Naive thymus-derived CD4-positive, alpha-beta T cell (primary cell): ENCODE measurements at regions not wholly inside any gene's neighbourhood (a gene's known extent, or its start where the extent isn't known, plus 50 kb on each side); places are given as distances from the start of the nearest gene placed in this dataset.

ENCODE experiments used
- ATAC-seq: fragments of 150-1000 bp; cut with Tn5 transposase; 2 replicates; pipeline ENCODE4 v1.10.0; 2021; ENCODE audit warnings: mild to moderate bottlenecking, moderate library complexity
- CTCF ChIA-PET: fragments of 350-600 bp; sonication (Branson Sonifier 250); formaldehyde crosslinking; loops from one replicate; lab custom pipeline; 2021; ENCODE audit warnings: antibody characterized with exemption; lab: Charles Lee
- POLR2A ChIA-PET: fragments of 350-600 bp; sonication (Branson Sonifier 250); formaldehyde crosslinking; loops from one replicate; lab custom pipeline; 2021; ENCODE audit warnings: antibody characterized with exemption, inconsistent platforms; lab: Charles Lee
- DNase-seq, 9 donors: peaks; one replicate each; pipeline versions ENCODE4 v3.0.0 to v3.0.0-alpha.2; 2020 to 2022; ENCODE audit warnings: mixed read lengths in 1 of 9
- H3K27ac ChIP-seq: one replicate; pipeline ENCODE4 v1.7.0; 2013; ENCODE audit warnings: mild to moderate bottlenecking, low read depth, low read length, moderate library complexity
- H3K27me3 ChIP-seq, 2 donors: one replicate each; pipeline ENCODE4 v1.7.0; 2013; ENCODE audit warnings: low read length in 2 of 2, mild to moderate bottlenecking in 2 of 2, moderate library complexity in 2 of 2; ENCODE audit not compliant: control insufficient read depth in 2 of 2, insufficient read depth in 2 of 2
- H3K36me3 ChIP-seq, 3 experiments: 1 replicate in 2 of 3; 2 replicates in 1 of 3; pipeline ENCODE4 v1.7.0; 2013; ENCODE audit warnings: low read length in 3 of 3, mild to moderate bottlenecking in 3 of 3, moderate library complexity in 1 of 3; ENCODE audit not compliant: insufficient read depth in 3 of 3, control insufficient read depth in 2 of 3
- H3K4me1 ChIP-seq, 2 donors: one replicate each; pipeline ENCODE4 v1.7.0; 2013; ENCODE audit warnings: low read length in 2 of 2, mild to moderate bottlenecking in 2 of 2, moderate library complexity in 1 of 2; ENCODE audit not compliant: control insufficient read depth in 2 of 2, insufficient read depth in 2 of 2
- H3K4me3 ChIP-seq: 2 replicates; pipeline ENCODE4 v1.7.0; 2013; ENCODE audit warnings: mild to moderate bottlenecking, low read length
- H3K9me3 ChIP-seq, 3 experiments: 1 replicate in 2 of 3; 2 replicates in 1 of 3; pipeline ENCODE4 v1.7.0; 2013; ENCODE audit warnings: low read length in 3 of 3; ENCODE audit not compliant: control insufficient read depth in 2 of 3
- H3K27ac Mint-ChIP-seq, 9 donors: one replicate each; pipeline ENCODE4 v1.8.0; 2020 to 2022; ENCODE audit warnings: mixed read lengths in 9 of 9, mild to moderate bottlenecking in 8 of 9, moderate library complexity in 5 of 9, inconsistent platforms in 2 of 9
- H3K27me3 Mint-ChIP-seq, 5 donors: one replicate each; pipeline ENCODE4 v1.8.0; 2021 to 2022; ENCODE audit warnings: mixed read lengths in 5 of 5, mild to moderate bottlenecking in 1 of 5
- H3K36me3 Mint-ChIP-seq, 5 donors: one replicate each; pipeline ENCODE4 v1.8.0; 2020 to 2022; ENCODE audit warnings: mixed read lengths in 5 of 5, mild to moderate bottlenecking in 3 of 5, inconsistent platforms in 1 of 5
- H3K4me1 Mint-ChIP-seq, 7 donors: one replicate each; pipeline ENCODE4 v1.8.0; 2020 to 2022; ENCODE audit warnings: mixed read lengths in 7 of 7, mild to moderate bottlenecking in 3 of 7, inconsistent platforms in 1 of 7
- H3K4me3 Mint-ChIP-seq, 10 donors: one replicate each; pipeline ENCODE4 v1.8.0; 2020 to 2022; ENCODE audit warnings: mild to moderate bottlenecking in 10 of 10, mixed read lengths in 10 of 10, moderate library complexity in 6 of 10, inconsistent platforms in 2 of 10
- H3K9me3 Mint-ChIP-seq, 11 donors: one replicate each; pipeline ENCODE4 v1.8.0; 2020 to 2022; ENCODE audit warnings: mixed read lengths in 11 of 11, mild to moderate bottlenecking in 4 of 11, inconsistent platforms in 1 of 11, moderate library complexity in 1 of 11
- intact Hi-C, 2 donors: fragments of 100-400 bp; cut with micrococcal nuclease; formaldehyde crosslinking; loops; one replicate each; pipeline ENCODE4 v1.15.1; 2023

- no peaks in the 10 kb centered on the region for H3K36me3 Mint-ChIP-seq
- intact Hi-C loops, result no loop called here
- Histone ChIP-seq H3K27me3 (no peaks in the 10 kb centered on the region), H3K9me3 (no peaks in the 10 kb centered on the region), H3K4me3 (no peak overlapping the region), H3K4me1 (no peaks in the 10 kb centered on the region), H3K36me3 (no peaks in the 10 kb centered on the region), H3K27ac (no peak overlapping the region)
- no peak for ATAC-seq
- ChIA-PET POLR2A (no interaction called here), CTCF (no interaction called here)
- no peaks in the 10 kb centered on the region for H3K4me1 Mint-ChIP-seq
- no peak overlapping the region for H3K4me3 Mint-ChIP-seq
- H3K9me3 Mint-ChIP-seq, result peaks cover 0 to 4% (median 0%) of the 10 kb centered on the region in 11 donors
- no peak for DNase-seq
- H3K27me3 Mint-ChIP-seq, result no peaks in the 10 kb centered on the region
- no peak overlapping the region for H3K27ac Mint-ChIP-seq
Observed at GRCh38 chr4:125801373-125801772, 486.6 kb downstream of the FAT4 start.

- no peaks in the 10 kb centered on the region for H3K27me3 Mint-ChIP-seq
Observed at GRCh38 chr4:125801924-125802323, 487.2 kb downstream of the FAT4 start.

GRCh38 chr4:125808022-125808421 is 493.3 kb downstream of the FAT4 start:
- Mint-ChIP-seq H3K36me3 (no peaks in the 10 kb centered on the region), H3K9me3 (peaks cover 0 to 5% (median 2%) of the 10 kb centered on the region in 11 donors), H3K4me1 (no peaks in the 10 kb centered on the region), H3K27ac (no peak overlapping the region), H3K27me3 (no peaks in the 10 kb centered on the region), H3K4me3 (no peak overlapping the region)
- intact Hi-C loops, result no loop called here
- H3K9me3 ChIP-seq, result no peaks in the 10 kb centered on the region
- no peaks in the 10 kb centered on the region for H3K4me1 ChIP-seq
- no peaks in the 10 kb centered on the region for H3K36me3 ChIP-seq
- DNase-seq (no peak), ATAC-seq (no peak)
- ChIA-PET POLR2A (no interaction called here), CTCF (no interaction called here)
- no peaks in the 10 kb centered on the region for H3K27me3 ChIP-seq
- H3K4me3 ChIP-seq, result no peak overlapping the region
- no peak overlapping the region for H3K27ac ChIP-seq

More at GRCh38 chr4:125801924-125802323, 487.2 kb downstream of the FAT4 start:
- no peaks in the 10 kb centered on the region for H3K4me1 Mint-ChIP-seq
- intact Hi-C loops, result no loop called here
- H3K27ac ChIP-seq, result no peak overlapping the region
- ATAC-seq, result no peak
- POLR2A ChIA-PET, result interaction anchor here (0.7 kb wide), 1 partner anchor 51 kb away, joined by 4 read pairs; no protein-coding TSS in a partner anchor
- no peak for DNase-seq
- no peaks in the 10 kb centered on the region for H3K4me1 ChIP-seq
- H3K36me3 ChIP-seq, result no peaks in the 10 kb centered on the region
- no peaks in the 10 kb centered on the region for H3K36me3 Mint-ChIP-seq
- no peaks in the 10 kb centered on the region for H3K27me3 ChIP-seq
- H3K9me3 Mint-ChIP-seq, result peaks cover 0 to 2% (median 0%) of the 10 kb centered on the region in 11 donors
- H3K9me3 ChIP-seq, result no peaks in the 10 kb centered on the region
- no peak overlapping the region for H3K4me3 ChIP-seq
- CTCF ChIA-PET, result no interaction called here
- H3K4me3 Mint-ChIP-seq, result no peak overlapping the region
- H3K27ac Mint-ChIP-seq, result no peak overlapping the region

- no peak overlapping the region for H3K27ac Mint-ChIP-seq
- no peak overlapping the region for H3K4me3 ChIP-seq
- intact Hi-C loops, result no loop called here
- H3K27me3 ChIP-seq, result no peaks in the 10 kb centered on the region
- H3K4me1 ChIP-seq, result no peaks in the 10 kb centered on the region
- no peak overlapping the region for H3K27ac ChIP-seq
- H3K9me3 ChIP-seq, result no peaks in the 10 kb centered on the region
- DNase-seq (no peak), ATAC-seq (no peak)
- H3K36me3 ChIP-seq, result no peaks in the 10 kb centered on the region
- POLR2A ChIA-PET, result no interaction called here
- H3K36me3 Mint-ChIP-seq, result no peaks in the 10 kb centered on the region
- peaks cover 0 to 10% (median 4%) of the 10 kb centered on the region in 11 donors for H3K9me3 Mint-ChIP-seq
- no peaks in the 10 kb centered on the region for H3K4me1 Mint-ChIP-seq
- H3K4me3 Mint-ChIP-seq, result no peak overlapping the region
- no peaks in the 10 kb centered on the region for H3K27me3 Mint-ChIP-seq
- CTCF ChIA-PET, result no interaction called here
Observed at GRCh38 chr4:125808570-125808969, 493.8 kb downstream of the FAT4 start.

- H3K27me3 ChIP-seq, result no peaks in the 10 kb centered on the region
- Mint-ChIP-seq H3K27me3 (no peaks in the 10 kb centered on the region), H3K4me3 (no peak overlapping the region), H3K9me3 (peaks cover 0 to 24% (median 4%) of the 10 kb centered on the region in 11 donors), H3K36me3 (no peaks in the 10 kb centered on the region), H3K27ac (no peak overlapping the region), H3K4me1 (no peaks in the 10 kb centered on the region)
- no peaks in the 10 kb centered on the region for H3K9me3 ChIP-seq
- no peak overlapping the region for H3K27ac ChIP-seq
- no peaks in the 10 kb centered on the region for H3K4me1 ChIP-seq
- H3K4me3 ChIP-seq, result no peak overlapping the region
- ATAC-seq (no peak), DNase-seq (no peak)
- CTCF ChIA-PET, result no interaction called here
- no peaks in the 10 kb centered on the region for H3K36me3 ChIP-seq
- POLR2A ChIA-PET, result no interaction called here
- intact Hi-C loops, result no loop called here
Observed at GRCh38 chr4:125811892-125812291, 497.1 kb downstream of the FAT4 start.

- no peaks in the 10 kb centered on the region for H3K4me1 ChIP-seq
- DNase-seq (no peak), ATAC-seq (no peak)
- no peaks in the 10 kb centered on the region for H3K27me3 ChIP-seq
- Mint-ChIP-seq H3K4me3 (no peak overlapping the region), H3K27me3 (no peaks in the 10 kb centered on the region), H3K36me3 (peaks cover 0 to 4% (median 0%) of the 10 kb centered on the region in 5 donors), H3K27ac (no peak overlapping the region), H3K4me1 (no peaks in the 10 kb centered on the region), H3K9me3 (peaks cover 0 to 7% (median 2%) of the 10 kb centered on the region in 11 donors)
- H3K9me3 ChIP-seq, result no peaks in the 10 kb centered on the region
- POLR2A ChIA-PET, result no interaction called here
- H3K4me3 ChIP-seq, result no peak overlapping the region
- CTCF ChIA-PET, result no interaction called here
- no peaks in the 10 kb centered on the region for H3K36me3 ChIP-seq
- no peak overlapping the region for H3K27ac ChIP-seq
- intact Hi-C loops, result no loop called here
Observed at GRCh38 chr4:125826801-125827695, 512.3 kb downstream of the FAT4 start.

- Histone ChIP-seq H3K27me3 (no peaks in the 10 kb centered on the region), H3K4me1 (no peaks in the 10 kb centered on the region), H3K27ac (no peak overlapping the region), H3K4me3 (no peak overlapping the region), H3K36me3 (no peaks in the 10 kb centered on the region), H3K9me3 (no peaks in the 10 kb centered on the region)
- ATAC-seq (no peak), DNase-seq (no peak)
- POLR2A ChIA-PET, result no interaction called here
- Mint-ChIP-seq H3K4me3 (no peak overlapping the region), H3K27me3 (no peaks in the 10 kb centered on the region), H3K4me1 (no peaks in the 10 kb centered on the region), H3K27ac (no peak overlapping the region), H3K9me3 (peaks cover 0 to 13% (median under 1%) of the 10 kb centered on the region in 11 donors), H3K36me3 (peaks cover 0 to 4% (median 0%) of the 10 kb centered on the region in 5 donors)
- intact Hi-C loops, result no loop called here
- CTCF ChIA-PET, result interaction anchor here (0.5 kb wide), 1 partner anchor 924 kb away, joined by 3 read pairs; no protein-coding TSS in a partner anchor
Observed at GRCh38 chr4:125827696-125828052, 512.9 kb downstream of the FAT4 start.
